ENCODE measurements at regions not wholly inside any gene's neighbourhood (a gene's known extent, or its start where the extent isn't known, plus 50 kb on each side); places are given as distances from the start of the nearest gene placed in this dataset.

- H3K9me3 ChIP-seq: no peaks in the 10 kb centered on the region
- H3K4me1 ChIP-seq: peaks cover 6% of the 10 kb centered on the region; the same call in 1 of the 2 replicates
- no peak overlapping the region for H3K4me3 ChIP-seq (ENCODE audit: low read depth, low read length)
- no peak for DNase-seq
- H3K27me3 ChIP-seq: no peaks in the 10 kb centered on the region
- no peaks in the 10 kb centered on the region for H3K36me3 ChIP-seq
- TF ChIP-seq CTCF (IDR thresholded peaks at IDR 0.05; ENCODE audit: low read depth, low read length): no peak
Measured at GRCh38 chr5:66342341-66342880, 198.3 kb downstream of the SREK1 start.

- Histone ChIP-seq H3K36me3 (no peaks in the 10 kb centered on the region), H3K27me3 (no peaks in the 10 kb centered on the region), H3K9me3 (no peaks in the 10 kb centered on the region), H3K4me1 (peaks cover 6% of the 10 kb centered on the region; the same call in 1 of the 2 replicates), H3K4me3 (ENCODE audit: low read depth, low read length) (no peak overlapping the region)
- no peak for DNase-seq
- TF ChIP-seq CTCF (IDR thresholded peaks at IDR 0.05; ENCODE audit: low read depth, low read length): no peak
Measured at GRCh38 chr5:66343370-66344071, 199.4 kb downstream of the SREK1 start.

- Histone ChIP-seq H3K4me1 (peaks cover 6% of the 10 kb centered on the region; the same call in 1 of the 2 replicates), H3K36me3 (no peaks in the 10 kb centered on the region), H3K9me3 (no peaks in the 10 kb centered on the region), H3K4me3 (ENCODE audit: low read depth, low read length) (no peak overlapping the region), H3K27me3 (no peaks in the 10 kb centered on the region)
- no peak for DNase-seq
- TF ChIP-seq CTCF (IDR thresholded peaks at IDR 0.05; ENCODE audit: low read depth, low read length): no peak
Measured at GRCh38 chr5:66344544-66344943, 200.4 kb downstream of the SREK1 start.

GRCh38 chr5:66345281-66345680, 201.2 kb downstream of the SREK1 start:
- Histone ChIP-seq H3K9me3 (no peaks in the 10 kb centered on the region), H3K27me3 (no peaks in the 10 kb centered on the region), H3K4me1 (peaks cover 6% of the 10 kb centered on the region; the same call in 1 of the 2 replicates), H3K36me3 (no peaks in the 10 kb centered on the region), H3K4me3 (ENCODE audit: low read depth, low read length) (no peak overlapping the region)
- no peak for DNase-seq
- TF ChIP-seq CTCF (IDR thresholded peaks at IDR 0.05; ENCODE audit: low read depth, low read length): no peak

GRCh38 chr5:66346869-66347268, 202.8 kb downstream of the SREK1 start:
- no peaks in the 10 kb centered on the region for H3K27me3 ChIP-seq
- no peaks in the 10 kb centered on the region for H3K36me3 ChIP-seq
- no peak for DNase-seq
- no peak overlapping the region for H3K4me3 ChIP-seq (ENCODE audit: low read depth, low read length)
- H3K9me3 ChIP-seq: no peaks in the 10 kb centered on the region
- TF ChIP-seq CTCF (IDR thresholded peaks at IDR 0.05; ENCODE audit: low read depth, low read length): no peak
- H3K4me1 ChIP-seq: peaks cover 6% of the 10 kb centered on the region; the same call in 1 of the 2 replicates

Measured in BE2C (cell line).